Cerebellar cortex (tissue), 1 donor: ENCODE measurements at regions not wholly inside any gene's neighbourhood (a gene's known extent, or its start where the extent isn't known, plus 50 kb on each side); places are given as distances from the start of the nearest gene placed in this dataset.
"Not testable (repeated sequence)": the region's sequence is repeated elsewhere in the genome, so short reads cannot be mapped to it uniquely, and the experiment has no call there.

Experiments
- DNase-seq: peaks from one replicate; pipeline ENCODE4 v3.0.0-alpha.2; 2015; ENCODE audit warnings: low spot score

DNA sequence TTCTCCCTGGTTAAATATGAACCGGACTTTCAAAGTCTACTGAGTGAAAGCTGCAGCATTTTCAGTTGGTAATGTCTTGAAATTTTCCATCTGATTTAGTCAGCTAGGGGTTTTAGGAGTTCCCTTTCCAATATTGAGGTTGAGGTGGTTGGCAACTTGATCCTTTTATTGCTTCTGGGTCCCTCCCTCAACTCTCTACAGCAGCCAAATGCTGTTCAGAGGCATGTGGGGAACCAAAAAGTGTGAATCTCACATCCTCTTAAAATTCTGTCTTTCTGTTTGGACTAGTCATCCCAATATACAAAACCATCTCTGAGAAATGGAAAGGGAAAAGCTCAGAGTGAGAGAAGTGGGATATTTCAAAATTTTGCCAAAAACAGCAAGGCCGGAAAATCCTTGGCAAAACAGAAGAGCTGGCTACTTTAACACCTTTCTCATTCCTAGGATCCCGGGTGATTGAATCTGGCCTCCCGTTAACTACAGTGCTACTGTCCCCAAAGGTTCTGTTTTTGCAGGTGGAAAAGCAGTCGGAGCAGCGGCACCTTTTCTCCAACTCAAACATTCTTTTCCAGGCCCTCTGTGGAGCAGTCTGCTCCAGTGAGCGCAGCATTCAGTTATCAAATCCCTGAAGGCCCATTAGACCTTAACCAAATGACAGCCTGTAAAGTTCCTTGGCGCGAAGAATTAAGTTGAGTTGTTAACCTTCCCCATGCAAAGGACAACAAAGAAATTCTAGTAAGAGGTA lies 345.9 kb upstream of the NUDT12 start:
- DNase-seq: peak; percentile 75

DNA sequence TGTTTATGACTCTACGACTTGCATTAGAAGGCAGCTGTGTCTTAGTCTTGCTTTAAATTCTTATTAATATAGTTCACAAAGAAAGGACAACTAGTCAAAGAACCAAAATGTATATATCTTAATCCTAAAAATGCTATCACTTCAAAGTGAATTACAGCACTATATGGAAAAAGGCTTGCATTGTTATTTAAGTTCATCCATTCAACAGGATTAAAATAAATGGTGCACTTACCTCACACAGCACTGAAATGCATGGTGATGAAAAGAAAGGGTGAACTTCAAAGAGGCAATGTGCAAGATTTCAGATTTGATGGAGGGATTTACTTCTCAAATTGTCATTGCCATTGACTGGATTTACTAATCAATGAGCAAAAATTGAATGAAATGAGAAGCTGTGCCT lies 344.4 kb upstream of the NUDT12 start:
- peak; percentile 33 for DNase-seq

GRCh38 chr5:103904651-103905050 lies 342.1 kb upstream of the NUDT12 start:
- no peak for DNase-seq

- peak; percentile 52 for DNase-seq
Measured at GRCh38 chr5:103902893-103903292, 340.3 kb upstream of the NUDT12 start.

GRCh38 chr5:103901885-103902284 lies 339.3 kb upstream of the NUDT12 start:
- DNase-seq: no peak

DNA sequence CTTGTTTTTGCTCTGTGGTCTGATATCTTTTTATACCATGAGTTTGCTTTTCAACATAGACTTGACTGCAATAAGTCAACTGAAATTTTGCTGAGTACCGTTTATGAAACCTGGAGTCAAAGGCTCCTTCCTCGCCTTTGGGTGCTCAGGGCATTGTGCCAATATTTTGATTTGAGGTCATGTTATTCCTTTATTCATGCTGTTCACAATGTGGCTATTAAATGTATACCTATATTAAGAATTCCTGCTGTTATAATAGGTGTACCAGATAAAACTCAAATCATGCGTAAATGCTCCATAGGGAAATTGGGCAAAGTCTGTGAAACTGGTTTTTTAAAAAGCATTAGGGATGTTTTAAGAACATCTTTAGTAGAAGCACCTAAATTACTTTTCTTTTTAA lies 334.0 kb upstream of the NUDT12 start:
- no peak for DNase-seq

DNA sequence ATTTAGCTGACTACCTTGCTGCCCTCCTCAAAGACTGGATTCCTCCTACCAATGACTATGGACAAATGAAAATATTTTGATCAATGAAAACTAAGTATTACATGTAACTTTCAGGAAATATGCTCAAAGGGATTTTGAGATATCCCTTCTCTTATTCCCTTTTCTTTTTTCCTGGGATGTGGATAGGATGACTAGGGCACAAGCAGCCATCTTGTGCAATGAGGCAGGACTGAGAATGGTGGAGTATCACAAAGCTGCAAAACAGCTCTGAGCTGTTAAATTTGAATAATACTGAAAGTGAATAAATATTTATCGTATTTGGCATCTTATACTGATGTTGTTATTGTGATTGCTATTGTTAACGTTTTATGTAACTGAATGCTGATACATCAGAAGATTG lies 333.1 kb upstream of the NUDT12 start:
- no peak for DNase-seq

GRCh38 chr5:103894882-103895281 lies 332.3 kb upstream of the NUDT12 start:
- DNase-seq: peak; percentile 75

- DNase-seq: no peak
Measured at GRCh38 chr5:103891151-103891550, 328.6 kb upstream of the NUDT12 start.

- DNase-seq: no peak
Measured at GRCh38 chr5:103890313-103890712, 327.7 kb upstream of the NUDT12 start.

- DNase-seq: no peak
Measured at GRCh38 chr5:103889500-103890209, 327.1 kb upstream of the NUDT12 start.

DNA sequence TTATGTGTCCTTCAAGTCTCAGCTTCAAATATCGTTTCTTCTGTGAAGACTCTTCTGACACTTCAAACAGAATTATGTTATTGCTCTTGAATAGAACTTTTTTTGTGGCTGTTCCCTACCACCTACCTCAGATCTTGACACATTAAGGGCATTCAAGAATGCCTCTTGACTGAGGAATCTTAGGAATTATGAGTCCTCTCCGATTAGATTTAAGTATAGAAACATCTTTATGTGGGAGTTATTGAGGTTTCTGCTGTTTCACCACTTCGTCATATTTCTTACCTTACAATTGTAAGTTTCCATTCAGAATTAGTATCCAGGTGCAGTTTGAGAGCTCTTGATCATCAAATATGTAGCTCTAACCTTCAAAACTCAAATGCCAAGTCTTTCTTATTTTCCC lies 324.2 kb upstream of the NUDT12 start:
- no peak for DNase-seq

DNA sequence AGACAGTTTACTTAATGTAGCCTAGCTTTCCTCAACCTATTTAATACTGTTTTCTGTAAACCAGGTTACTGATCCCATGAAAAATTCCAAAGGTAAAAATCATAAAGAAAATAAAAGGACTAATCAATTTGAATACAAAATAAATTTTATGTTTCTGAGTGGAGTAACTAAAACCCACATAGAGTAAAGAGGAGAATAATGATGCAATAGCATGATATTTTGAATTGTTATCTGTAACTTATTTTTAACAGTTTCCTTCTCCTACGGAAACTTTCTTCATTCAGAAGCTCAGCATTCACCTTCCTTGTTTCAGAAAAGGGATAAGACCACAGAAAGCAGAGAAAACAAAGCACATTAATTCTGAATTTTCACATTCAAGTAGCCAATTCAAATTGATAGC lies 320.6 kb upstream of the NUDT12 start:
- DNase-seq: no peak

- DNase-seq: no peak
Measured at GRCh38 chr5:103881560-103881959, 319.0 kb upstream of the NUDT12 start.

DNA sequence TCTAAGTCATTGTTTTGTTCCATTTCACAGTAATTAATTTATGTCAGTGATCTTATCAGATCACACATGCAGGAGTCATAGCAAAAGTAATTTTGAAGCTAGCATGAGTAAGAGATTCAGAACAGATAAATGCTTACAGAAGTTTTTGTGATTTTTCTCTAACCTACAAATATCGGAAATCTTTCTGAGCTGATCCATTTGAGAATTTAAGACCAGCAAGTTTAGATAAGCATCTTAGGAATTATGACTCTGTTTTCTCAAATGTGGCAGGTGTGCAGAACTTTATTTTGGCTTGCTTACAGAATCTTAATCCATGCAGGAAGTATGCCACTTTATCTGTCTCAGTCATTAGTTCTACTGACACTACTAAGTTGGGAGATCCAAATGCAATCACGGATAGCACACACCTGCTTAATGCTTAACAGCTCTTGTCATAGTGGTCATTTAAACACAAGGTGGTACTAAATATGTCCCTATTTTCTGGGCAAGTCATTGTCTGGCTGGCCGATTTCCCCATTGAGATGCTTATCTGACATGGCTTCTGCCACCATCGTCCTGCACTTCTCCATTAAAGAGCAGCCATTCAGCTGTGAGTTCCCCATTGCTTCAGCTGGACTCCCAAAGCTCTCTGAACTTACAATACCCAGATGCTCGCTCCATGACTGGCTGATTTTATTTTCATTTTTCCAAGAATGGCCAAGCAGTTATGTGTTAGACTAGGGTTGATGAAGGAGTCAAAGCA lies 305.4 kb upstream of the NUDT12 start:
- peak; percentile 58 for DNase-seq

DNA sequence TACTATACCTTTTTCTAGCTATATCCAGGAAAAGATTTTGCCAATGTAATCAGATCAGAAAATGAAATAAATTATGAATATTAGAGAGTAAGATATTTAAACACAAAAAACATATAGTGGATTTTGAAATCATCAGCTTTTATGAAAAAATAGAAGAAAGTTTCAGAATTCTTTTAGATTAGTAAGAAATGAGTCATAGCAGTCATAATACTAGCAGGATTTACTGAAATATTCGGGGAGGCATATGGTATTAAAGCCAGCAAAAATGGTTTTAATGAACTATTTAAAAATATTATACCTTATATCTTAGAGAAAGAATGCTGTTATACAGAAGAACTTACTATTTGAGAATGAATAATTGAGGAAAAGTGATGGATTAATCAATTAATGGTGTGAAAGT lies 303.6 kb upstream of the NUDT12 start:
- DNase-seq: no peak

DNA sequence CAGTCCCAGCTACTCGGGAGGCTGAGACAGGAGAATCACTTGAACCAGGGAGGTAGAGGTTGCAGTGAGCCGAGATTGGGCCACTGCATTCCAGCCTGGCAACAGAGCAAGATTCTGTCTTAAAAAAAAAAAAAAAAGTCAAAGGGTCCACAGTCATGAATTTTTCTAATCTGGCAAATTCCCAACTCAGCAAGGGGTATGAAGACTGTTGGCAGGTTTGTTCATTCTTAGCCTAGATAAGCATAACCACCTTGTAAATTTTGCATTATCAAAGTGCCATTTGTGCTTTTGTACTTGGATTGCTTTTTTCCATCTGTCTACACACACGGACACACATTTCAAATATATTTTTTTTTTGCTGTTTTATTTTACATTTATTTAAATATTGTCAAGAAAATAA lies 299.8 kb upstream of the NUDT12 start:
- DNase-seq: no peak

DNA sequence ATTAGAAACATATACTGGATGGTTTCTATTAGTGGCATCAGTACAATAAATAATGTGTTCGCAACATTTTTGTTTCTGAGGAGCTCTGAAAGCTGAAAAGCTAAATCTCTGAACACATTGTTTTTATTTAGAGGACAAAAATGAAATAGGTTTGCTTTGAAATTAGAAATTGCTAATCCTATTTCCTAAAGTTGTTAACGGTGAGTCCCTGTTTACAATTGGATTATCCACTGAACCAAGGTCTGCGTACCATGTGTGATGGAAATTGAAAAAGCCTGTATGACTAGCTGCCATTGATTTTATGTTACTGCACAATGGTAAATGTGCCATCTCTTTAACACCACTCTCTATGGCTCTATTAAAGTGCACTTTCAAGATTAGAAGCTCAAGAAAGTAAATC lies 297.7 kb upstream of the NUDT12 start:
- no peak for DNase-seq

GRCh38 chr5:103858367-103858766 lies 295.8 kb upstream of the NUDT12 start:
- not testable (repeated sequence) for DNase-seq

GRCh38 chr5:103851091-103851490 lies 288.5 kb upstream of the NUDT12 start:
- DNase-seq: no peak

DNA sequence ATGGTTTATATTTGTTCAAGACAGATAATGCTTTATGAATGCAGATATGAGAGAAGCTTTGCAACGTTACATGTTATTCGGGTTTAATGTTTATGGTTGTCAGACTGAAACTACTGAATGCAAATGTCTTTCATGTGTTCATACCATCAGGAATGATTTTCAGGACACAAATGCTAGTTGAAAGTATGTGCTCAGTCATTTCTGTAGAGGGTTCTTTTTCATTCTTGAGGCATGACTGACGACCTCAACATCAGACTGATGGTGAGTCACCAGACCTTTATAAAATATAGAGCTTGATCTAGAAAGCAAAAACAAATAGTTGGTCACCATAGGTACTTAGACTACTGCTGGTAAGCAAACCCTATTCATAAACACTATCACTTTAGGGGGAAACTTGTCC lies 287.3 kb upstream of the NUDT12 start:
- DNase-seq: no peak

DNA sequence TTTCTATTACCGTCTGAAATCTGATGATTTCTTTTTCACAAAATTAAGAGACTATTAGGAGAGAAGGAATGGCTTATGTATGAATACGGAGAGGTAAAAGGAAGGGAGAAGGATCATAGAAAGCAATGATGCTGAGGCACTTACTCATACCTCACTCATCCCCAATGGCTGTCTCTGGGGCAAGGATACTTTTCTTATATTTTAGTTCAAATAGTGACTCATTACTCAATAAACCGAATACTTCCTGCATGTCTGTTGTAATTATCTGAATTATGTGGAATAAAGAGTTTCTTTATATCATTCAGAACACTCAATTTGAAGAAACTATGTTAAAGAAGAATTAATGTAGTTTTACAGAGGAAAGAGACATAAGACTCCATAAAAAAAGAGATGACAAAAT lies 284.5 kb upstream of the NUDT12 start:
- DNase-seq: no peak

DNA sequence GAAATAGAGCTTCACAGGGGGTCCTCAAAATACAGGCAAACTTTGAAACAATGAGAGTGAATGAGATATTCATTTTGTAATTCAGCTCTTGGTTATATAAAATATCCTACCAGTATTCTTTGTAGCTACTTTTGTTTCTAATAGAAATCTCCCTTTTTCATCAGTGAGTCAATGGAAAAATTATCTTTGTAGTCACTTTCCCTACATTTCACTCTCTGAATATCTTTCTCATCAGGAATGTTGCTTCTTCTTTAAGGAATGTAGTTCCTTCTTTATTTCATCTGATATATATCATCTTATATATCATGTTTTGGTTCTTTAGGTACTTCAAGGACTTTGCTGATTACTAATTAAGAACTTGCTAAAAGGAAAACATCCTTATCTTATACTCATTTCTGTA lies 280.3 kb upstream of the NUDT12 start:
- DNase-seq: no peak
